Skeletal muscle satellite cell (primary cell): ENCODE measurements at regions not wholly inside any gene's neighbourhood (a gene's known extent, or its start where the extent isn't known, plus 50 kb on each side); places are given as distances from the start of the nearest gene placed in this dataset.
A peak's percentile ranks its signal among the peaks of the same experiment; 100 is the strongest.

Source experiments
- H3K27me3 ChIP-seq: 2 replicates; pipeline ENCODE4 v1.7.0; 2013; ENCODE audit warnings: low read length; ENCODE audit not compliant: control insufficient read depth, insufficient read depth
- H3K36me3 ChIP-seq: 2 replicates; pipeline ENCODE4 v1.7.0; 2013; ENCODE audit warnings: mild to moderate bottlenecking, control low read depth, low read length; ENCODE audit not compliant: insufficient read depth
- H3K4me1 ChIP-seq: 2 replicates; pipeline ENCODE4 v1.7.0; 2013; ENCODE audit warnings: low read length; ENCODE audit not compliant: control insufficient read depth, insufficient read depth
- H3K4me2 ChIP-seq: 2 replicates; pipeline ENCODE4 v1.7.0; 2013; ENCODE audit warnings: mild to moderate bottlenecking, low read length
- H3K4me3 ChIP-seq: 2 replicates; pipeline ENCODE4 v1.7.0; 2013; ENCODE audit warnings: low read length
- H3K9ac ChIP-seq: 2 replicates; pipeline ENCODE4 v1.7.0; 2013; ENCODE audit warnings: mild to moderate bottlenecking, low read depth, low read length, moderate library complexity
- H3K9me3 ChIP-seq: replicated peaks from 2 replicates; pipeline ENCODE4 v1.7.0; 2013; ENCODE audit warnings: mild to moderate bottlenecking, control low read depth, low read length

DNA sequence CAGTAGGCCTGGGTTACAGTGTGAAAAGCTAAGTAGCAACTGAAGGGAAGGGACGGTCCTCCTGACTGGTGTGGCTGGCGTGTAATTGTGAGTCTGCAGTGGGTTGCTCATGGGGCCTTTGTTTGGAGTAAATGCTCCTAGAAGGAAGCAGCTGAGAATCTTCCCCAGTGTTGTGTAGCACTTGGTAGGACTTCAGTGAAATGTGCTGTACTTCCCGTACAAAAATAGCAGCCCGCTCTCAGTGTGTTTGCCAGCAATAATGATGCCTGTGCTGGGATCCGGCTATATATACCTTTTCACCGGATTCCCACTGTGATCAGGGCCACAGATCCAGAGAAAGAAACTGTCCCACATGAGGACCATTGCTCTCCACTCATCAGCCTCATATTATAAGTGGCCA is 175.7 kb upstream of the NTM start:
- H3K4me2 ChIP-seq, result no peak overlapping the region
- peaks cover 28% of the 10 kb centered on the region for H3K27me3 ChIP-seq
- no peaks in the 10 kb centered on the region for H3K9me3 ChIP-seq
- H3K9ac ChIP-seq, result no peak overlapping the region
- no peak overlapping the region for H3K4me3 ChIP-seq
- no peaks in the 10 kb centered on the region for H3K4me1 ChIP-seq
- H3K36me3 ChIP-seq, result no peaks in the 10 kb centered on the region

DNA sequence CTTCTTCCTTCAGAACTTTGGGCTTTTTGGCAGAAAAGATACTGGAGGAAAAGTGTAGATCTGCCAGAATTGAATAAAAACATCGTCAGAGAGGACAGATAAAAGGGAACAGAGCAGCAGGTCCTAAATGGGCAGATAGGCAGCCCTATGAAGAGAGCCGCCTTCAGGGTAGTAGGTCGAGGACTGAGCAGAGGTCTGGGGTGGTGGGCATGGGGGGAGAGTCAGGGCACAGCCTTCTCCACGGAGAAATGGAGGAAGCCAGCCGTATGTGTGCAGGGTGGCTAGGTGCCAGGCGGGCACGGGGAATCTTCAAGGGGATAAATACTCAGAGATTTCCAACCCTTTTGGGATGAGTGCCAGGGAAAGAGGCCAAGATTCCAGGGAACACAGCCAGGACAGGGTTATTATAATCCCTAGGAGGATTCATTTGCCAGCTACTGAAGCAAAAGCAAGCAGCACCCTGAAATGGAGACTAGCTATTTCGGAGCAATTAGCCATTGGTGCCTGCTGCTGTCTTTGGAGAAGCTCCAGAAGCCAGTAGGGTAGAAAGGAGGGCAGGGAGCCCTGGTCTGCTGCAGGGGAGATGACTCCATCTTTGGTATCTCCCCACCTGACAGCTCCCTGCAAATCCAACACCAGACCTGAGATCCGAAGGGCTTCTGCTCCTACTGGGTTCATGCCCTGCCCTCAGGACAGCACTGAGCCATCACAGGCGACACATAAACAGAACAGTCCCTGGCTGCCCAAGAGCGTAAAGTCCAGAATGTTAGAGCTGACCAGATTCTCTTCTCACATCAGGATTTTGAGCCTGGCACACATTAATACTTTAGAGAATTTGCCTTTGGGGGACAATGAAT is 174.5 kb upstream of the NTM start:
- Histone ChIP-seq H3K27me3 (peaks cover 28% of the 10 kb centered on the region), H3K4me3 (no peak overlapping the region), H3K4me1 (no peaks in the 10 kb centered on the region), H3K9me3 (no peaks in the 10 kb centered on the region), H3K36me3 (no peaks in the 10 kb centered on the region), H3K4me2 (peak overlapping the region; percentile 29), H3K9ac (no peak overlapping the region)

DNA sequence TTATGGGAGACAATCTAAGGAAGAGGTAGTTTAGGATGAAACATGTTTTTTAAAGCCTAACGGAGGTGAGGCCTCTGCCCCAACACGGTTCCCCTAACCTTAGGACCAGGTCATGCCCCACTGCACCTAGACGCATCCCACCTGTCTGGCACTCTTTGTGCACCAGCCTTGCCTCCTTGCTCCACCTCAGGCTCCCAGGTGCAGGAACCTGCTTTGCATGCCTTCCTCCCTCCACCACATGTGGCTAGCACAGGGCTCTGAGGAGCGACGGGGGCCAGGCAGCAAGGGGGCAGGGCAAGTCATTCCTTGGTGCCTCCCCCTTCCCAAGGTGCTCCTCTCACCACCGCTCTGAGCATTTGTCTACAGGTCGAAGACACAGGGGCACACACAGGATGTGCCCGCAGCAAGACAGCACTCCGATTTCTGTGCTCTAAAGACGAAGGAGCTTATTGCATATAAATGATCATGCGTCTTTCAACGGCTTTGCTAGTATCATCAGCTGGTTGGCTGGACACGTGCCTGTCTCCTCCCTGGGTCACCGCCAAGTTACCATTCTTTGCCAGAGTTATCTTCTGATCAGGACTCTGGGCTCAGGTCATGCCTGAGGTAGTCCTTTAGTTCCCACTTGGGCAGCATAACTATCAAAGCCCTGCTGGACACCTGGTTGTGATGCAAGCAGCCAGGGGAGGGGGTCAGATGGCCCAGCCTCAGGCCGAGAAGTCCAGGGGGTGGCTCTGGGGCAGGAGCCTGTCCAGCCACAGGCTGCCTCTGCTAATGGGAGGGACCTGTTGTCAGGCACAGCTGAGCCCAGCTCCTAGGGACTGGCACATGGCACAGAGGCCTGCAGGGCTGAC is 172.0 kb upstream of the NTM start:
- Histone ChIP-seq H3K4me2 (no peak overlapping the region), H3K9ac (no peak overlapping the region), H3K4me1 (no peaks in the 10 kb centered on the region), H3K27me3 (peaks cover 26% of the 10 kb centered on the region), H3K36me3 (no peaks in the 10 kb centered on the region), H3K4me3 (no peak overlapping the region), H3K9me3 (no peaks in the 10 kb centered on the region)

DNA sequence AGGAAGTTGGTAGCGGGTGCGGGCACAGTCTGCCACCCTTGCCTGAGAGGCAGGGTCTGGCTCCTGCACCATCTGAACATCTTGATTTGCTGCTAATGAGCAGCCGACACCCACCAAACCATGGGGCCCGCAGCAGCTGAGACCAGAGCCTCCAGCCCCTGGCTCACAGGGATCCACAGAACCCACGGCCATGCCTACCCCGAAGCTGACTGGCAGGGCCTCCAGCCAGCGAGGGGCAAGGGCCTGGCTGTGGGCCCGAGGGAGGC is 171.5 kb upstream of the NTM start:
- Histone ChIP-seq H3K36me3 (no peaks in the 10 kb centered on the region), H3K27me3 (peaks cover 26% of the 10 kb centered on the region), H3K4me2 (no peak overlapping the region), H3K4me1 (no peaks in the 10 kb centered on the region), H3K9ac (no peak overlapping the region), H3K9me3 (no peaks in the 10 kb centered on the region), H3K4me3 (no peak overlapping the region)

DNA sequence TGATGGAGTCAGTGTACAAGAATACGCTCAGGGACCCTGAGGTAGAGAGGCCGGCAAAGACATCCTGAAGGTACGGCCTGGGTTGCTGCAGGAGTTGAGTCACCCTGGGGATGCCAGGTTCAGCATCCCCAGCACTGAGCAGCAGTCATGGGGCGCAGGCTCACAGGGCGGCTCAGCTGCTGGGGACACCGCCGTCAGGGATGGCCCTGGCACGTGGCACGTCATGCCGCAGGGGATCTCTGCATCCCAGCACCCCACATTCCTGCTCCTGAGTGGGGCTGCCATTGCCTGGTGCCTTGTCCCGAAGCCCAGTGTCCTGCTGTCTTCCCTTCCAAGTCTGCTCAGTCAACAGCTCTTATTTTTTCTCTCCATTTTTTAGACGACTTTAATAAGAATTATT is 168.7 kb upstream of the NTM start:
- H3K27me3 ChIP-seq, result peaks cover 8% of the 10 kb centered on the region
- H3K4me1 ChIP-seq, result no peaks in the 10 kb centered on the region
- H3K9me3 ChIP-seq, result no peaks in the 10 kb centered on the region
- H3K9ac ChIP-seq, result no peak overlapping the region
- no peak overlapping the region for H3K4me2 ChIP-seq
- H3K4me3 ChIP-seq, result no peak overlapping the region
- no peaks in the 10 kb centered on the region for H3K36me3 ChIP-seq

DNA sequence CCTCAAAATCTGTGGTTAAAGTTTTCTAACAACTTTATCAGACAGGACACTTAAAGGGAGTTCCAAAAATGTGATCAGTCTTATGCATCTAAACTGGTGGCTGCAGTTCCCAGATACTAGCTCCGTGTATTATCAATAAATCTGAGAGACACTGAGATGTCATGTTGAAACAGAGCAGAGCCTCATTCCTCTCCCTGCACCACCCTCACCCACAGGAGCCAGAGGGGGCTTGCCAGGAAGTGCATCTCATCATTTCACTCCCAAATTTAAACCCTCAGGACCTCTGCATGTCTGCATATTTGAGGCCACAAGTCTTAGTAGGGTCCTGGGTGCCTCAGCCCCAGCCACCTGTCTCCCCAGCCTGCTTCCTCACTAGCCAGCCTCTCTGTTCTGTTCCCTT is 167.4 kb upstream of the NTM start:
- H3K4me2 ChIP-seq, result no peak overlapping the region
- no peaks in the 10 kb centered on the region for H3K9me3 ChIP-seq
- H3K9ac ChIP-seq, result no peak overlapping the region
- peaks cover 7% of the 10 kb centered on the region for H3K27me3 ChIP-seq
- no peak overlapping the region for H3K4me3 ChIP-seq
- no peaks in the 10 kb centered on the region for H3K4me1 ChIP-seq
- H3K36me3 ChIP-seq, result no peaks in the 10 kb centered on the region

DNA sequence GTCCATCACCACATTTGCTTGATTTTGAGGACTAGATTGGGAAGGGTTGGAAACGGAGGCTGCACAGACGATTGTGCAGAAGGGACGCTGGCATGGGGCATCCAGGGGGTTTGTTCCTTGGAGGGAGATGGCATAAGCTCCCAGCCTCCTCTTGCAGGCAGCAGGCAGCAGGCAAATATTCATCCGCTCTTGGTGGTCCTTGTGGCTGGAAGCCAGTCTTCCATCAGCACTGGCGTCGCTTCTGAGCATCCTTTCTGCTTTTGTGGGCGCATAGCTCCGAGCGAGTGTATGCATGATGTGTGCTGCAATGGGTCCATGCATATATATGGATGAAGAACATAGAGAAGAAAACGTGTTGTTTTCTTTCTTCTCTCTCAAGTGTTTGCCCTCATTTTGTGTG is 166.1 kb upstream of the NTM start:
- H3K4me2 ChIP-seq, result no peak overlapping the region
- no peaks in the 10 kb centered on the region for H3K4me1 ChIP-seq
- H3K36me3 ChIP-seq, result no peaks in the 10 kb centered on the region
- H3K4me3 ChIP-seq, result no peak overlapping the region
- no peak overlapping the region for H3K9ac ChIP-seq
- peaks cover 7% of the 10 kb centered on the region for H3K27me3 ChIP-seq
- H3K9me3 ChIP-seq, result no peaks in the 10 kb centered on the region

DNA sequence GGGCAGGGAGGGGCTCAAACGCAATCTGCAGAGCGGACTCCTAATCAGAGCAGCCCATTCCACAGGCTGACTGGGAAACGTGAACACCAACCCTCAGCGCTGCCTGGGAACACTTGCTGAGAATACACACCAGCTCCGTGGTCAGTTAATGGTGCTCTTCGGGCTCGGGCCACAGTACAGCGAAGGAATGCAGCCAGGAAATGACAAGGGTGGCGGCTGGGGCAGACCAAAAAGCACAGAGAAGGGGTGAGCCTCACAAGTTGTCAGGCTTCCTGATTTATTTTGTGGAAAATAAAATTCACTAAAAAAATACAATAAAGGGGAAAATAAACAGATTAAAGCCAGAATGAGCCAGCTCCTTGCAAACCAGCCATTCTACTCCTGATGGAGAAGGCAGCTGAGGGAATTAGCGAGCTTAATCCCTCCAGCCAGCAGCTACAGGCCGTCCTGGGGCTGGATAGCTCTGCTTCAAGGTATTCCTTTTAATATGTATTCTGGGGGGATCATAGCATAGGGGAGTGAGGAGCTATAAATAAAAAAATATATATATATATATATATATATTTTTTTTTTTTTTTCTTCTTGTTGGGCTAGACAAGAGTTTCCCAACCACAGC is 165.5 kb upstream of the NTM start:
- no peaks in the 10 kb centered on the region for H3K36me3 ChIP-seq
- peaks cover 7% of the 10 kb centered on the region for H3K27me3 ChIP-seq
- H3K4me1 ChIP-seq, result no peaks in the 10 kb centered on the region
- H3K4me3 ChIP-seq, result no peak overlapping the region
- H3K4me2 ChIP-seq, result no peak overlapping the region
- no peak overlapping the region for H3K9ac ChIP-seq
- H3K9me3 ChIP-seq, result no peaks in the 10 kb centered on the region

DNA sequence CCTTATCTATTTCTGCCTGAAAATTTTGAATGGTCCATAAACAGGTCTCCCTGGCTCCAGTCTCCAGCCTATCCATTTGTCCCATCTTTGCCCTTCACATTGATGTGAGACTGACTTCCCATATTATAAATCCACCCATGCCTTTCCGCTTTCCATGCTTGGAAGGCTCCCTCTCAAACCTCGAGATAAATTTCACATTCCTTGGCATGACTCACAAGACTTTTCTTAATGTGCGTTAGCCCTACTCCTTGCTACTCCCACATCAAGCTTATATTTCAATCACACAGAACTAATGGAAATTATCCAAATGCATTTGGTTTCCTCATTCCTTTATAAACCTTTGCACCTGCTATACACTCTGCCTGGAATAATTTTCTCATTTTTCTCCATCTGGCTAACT is 163.7 kb upstream of the NTM start:
- Histone ChIP-seq H3K4me3 (no peak overlapping the region), H3K9ac (no peak overlapping the region), H3K4me1 (no peaks in the 10 kb centered on the region), H3K27me3 (peaks cover 7% of the 10 kb centered on the region), H3K4me2 (no peak overlapping the region), H3K36me3 (no peaks in the 10 kb centered on the region), H3K9me3 (no peaks in the 10 kb centered on the region)

DNA sequence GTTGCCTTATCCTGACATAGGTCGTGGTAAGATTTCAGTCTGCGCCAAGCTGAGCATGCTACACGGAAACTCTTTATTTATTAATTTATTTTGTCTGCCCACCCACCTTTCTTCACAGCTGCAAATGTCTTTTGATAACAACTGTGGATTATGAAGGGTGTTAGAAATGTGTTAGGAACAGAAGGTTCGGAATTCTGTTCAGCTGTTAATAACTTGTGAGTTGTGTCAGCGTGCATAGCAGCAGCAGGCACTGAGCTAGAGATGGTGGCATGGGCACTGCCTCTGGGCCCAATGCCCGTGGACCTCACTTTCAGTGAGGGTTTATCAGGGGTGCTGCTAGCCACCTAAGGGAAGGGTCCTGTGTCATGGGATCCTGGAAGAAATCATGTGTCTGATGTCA is 162.5 kb upstream of the NTM start:
- H3K4me1 ChIP-seq, result no peaks in the 10 kb centered on the region
- peaks cover 5% of the 10 kb centered on the region for H3K27me3 ChIP-seq
- no peaks in the 10 kb centered on the region for H3K9me3 ChIP-seq
- no peak overlapping the region for H3K4me2 ChIP-seq
- no peaks in the 10 kb centered on the region for H3K36me3 ChIP-seq
- no peak overlapping the region for H3K9ac ChIP-seq
- no peak overlapping the region for H3K4me3 ChIP-seq

DNA sequence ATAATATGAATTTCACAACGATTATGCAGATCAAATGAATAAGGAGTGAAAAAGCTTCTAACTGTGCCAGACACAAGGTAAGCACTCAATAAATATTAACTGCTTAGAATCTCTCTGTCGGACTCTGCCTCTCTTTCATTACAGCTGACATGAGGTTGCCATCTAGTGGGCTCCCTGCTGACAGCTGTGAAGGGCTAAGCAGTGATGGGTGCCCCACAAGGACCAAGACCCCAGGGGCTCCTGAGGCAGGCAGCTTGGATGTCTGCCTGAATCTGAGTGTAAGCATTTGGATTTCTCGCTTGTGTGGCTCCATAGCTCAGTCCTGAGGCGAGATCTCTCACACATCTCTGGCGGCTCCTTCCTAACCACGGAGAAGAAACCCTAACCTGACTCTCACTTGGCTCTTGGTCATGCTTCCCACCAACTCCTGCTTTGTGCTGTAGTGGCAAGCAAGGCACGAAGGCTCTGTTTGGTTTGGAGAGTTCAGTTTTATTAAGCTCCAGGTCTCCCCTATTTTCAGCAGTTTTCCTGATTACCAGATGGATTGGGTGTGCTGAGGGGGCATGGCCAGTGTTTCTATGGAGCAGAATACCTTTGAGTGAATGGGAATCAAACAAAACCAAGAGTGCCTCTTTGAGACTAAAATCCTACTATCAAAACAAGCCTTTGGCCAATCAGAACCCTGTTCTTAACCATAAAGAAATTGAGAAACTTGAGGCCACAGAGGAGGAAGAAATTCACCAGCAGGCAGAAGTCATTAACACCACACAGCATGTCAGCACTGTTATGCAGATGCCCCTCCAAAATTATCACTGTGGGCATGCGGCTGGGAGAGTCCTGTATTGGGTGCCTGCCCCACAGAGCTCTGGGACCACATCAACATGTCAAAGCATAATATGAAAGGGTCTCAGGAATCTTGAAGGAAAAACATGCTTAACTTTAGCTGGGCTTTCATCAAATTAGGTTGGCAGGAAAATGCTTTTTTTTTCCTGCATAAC is 152.8 kb upstream of the NTM start:
- Histone ChIP-seq H3K9ac (no peak overlapping the region), H3K36me3 (no peaks in the 10 kb centered on the region), H3K4me2 (no peak overlapping the region), H3K4me3 (no peak overlapping the region), H3K9me3 (no peaks in the 10 kb centered on the region), H3K27me3 (peaks cover 3% of the 10 kb centered on the region), H3K4me1 (no peaks in the 10 kb centered on the region)
